ENCODE measurements at regions not wholly inside any gene's neighbourhood (a gene's known extent, or its start where the extent isn't known, plus 50 kb on each side); places are given as distances from the start of the nearest gene placed in this dataset.
"Not testable (repeated sequence)": the region's sequence is repeated elsewhere in the genome, so short reads cannot be mapped to it uniquely, and the experiment has no call there.

GRCh38 chr3:87801409-87801808 is 257.4 kb downstream of the CGGBP1 start:
- 0 to 76% (median 52%) methylated on average over 1 to 5 of the region's 5 CpGs; no CpG with 5 or more reads in 1 of the 10 experiments for WGBS, 10 experiments
- in situ Hi-C loops (cut with MboI; ENCODE audit: low pct_unique_long_range_greater_than_20kb in 2 of 9, low sequenced_read_pairs in 9 of 9, unreplicated experiment in 9 of 9) = no loop called here
- Histone ChIP-seq H3K4me3 (no peak overlapping the region), H3K4me1 (replicated peaks in 1 of 2) (no peaks in the 10 kb centered on the region), H3K27ac (no peak overlapping the region)
- ATAC-seq (replicated peaks in 6 of 8) = no peak

GRCh38 chr3:87800516-87800915 is 258.3 kb downstream of the CGGBP1 start:
- H3K4me1 ChIP-seq (replicated peaks in 1 of 2) = no peaks in the 10 kb centered on the region
- no peak overlapping the region for H3K27ac ChIP-seq
- H3K4me3 ChIP-seq = no peak overlapping the region
- in situ Hi-C loops (cut with MboI; ENCODE audit: low pct_unique_long_range_greater_than_20kb in 2 of 9, low sequenced_read_pairs in 9 of 9, unreplicated experiment in 9 of 9) = no loop called here
- no peak for ATAC-seq (replicated peaks in 6 of 8)

- H3K4me3 ChIP-seq = no peak overlapping the region
- in situ Hi-C loops (cut with MboI; ENCODE audit: low pct_unique_long_range_greater_than_20kb in 2 of 9, low sequenced_read_pairs in 9 of 9, unreplicated experiment in 9 of 9) = no loop called here
- 13 to 91% (median 60%) methylated on average over 2 to 4 of the region's 4 CpGs for WGBS, 10 experiments
- H3K27ac ChIP-seq = no peak overlapping the region
- ATAC-seq (replicated peaks in 6 of 8) = no peak
- H3K4me1 ChIP-seq (replicated peaks in 1 of 2) = no peaks in the 10 kb centered on the region
These were observed 260.2 kb downstream of the CGGBP1 start for GRCh38 chr3:87798567-87798947.

- H3K27ac ChIP-seq = no peak overlapping the region
- in situ Hi-C loops (cut with MboI; ENCODE audit: low pct_unique_long_range_greater_than_20kb in 2 of 9, low sequenced_read_pairs in 9 of 9, unreplicated experiment in 9 of 9) = no loop called here
- no peak for ATAC-seq (replicated peaks in 6 of 8)
- H3K4me1 ChIP-seq (replicated peaks in 1 of 2) = no peaks in the 10 kb centered on the region
- 0 to 96% (median 76%) methylated on average over 1 to 5 of the region's 5 CpGs for WGBS, 10 experiments
- H3K4me3 ChIP-seq = no peak overlapping the region
These were observed 260.8 kb downstream of the CGGBP1 start for GRCh38 chr3:87797872-87798566.

GRCh38 chr3:87796843-87797185 is 262.0 kb downstream of the CGGBP1 start:
- in situ Hi-C loops (cut with MboI; ENCODE audit: low pct_unique_long_range_greater_than_20kb in 2 of 9, low sequenced_read_pairs in 9 of 9, unreplicated experiment in 9 of 9) = no loop called here
- Histone ChIP-seq H3K4me3 (no peak overlapping the region), H3K4me1 (replicated peaks in 1 of 2) (no peaks in the 10 kb centered on the region), H3K27ac (no peak overlapping the region)
- ATAC-seq (replicated peaks in 6 of 8) = no peak
- WGBS, 10 experiments = 50 to 97% (median 88%) methylated on average over 2 to 3 of the region's 3 CpGs

- Histone ChIP-seq H3K27ac (no peak overlapping the region), H3K4me3 (no peak overlapping the region)
These were observed 262.5 kb downstream of the CGGBP1 start for GRCh38 chr3:87796137-87796842.

GRCh38 chr3:87795701-87796100 is 263.1 kb downstream of the CGGBP1 start:
- Histone ChIP-seq H3K4me1 (replicated peaks in 1 of 2) (no peaks in the 10 kb centered on the region), H3K27ac (no peak overlapping the region), H3K4me3 (no peak overlapping the region)
- 0 to 100% (median 36%) methylated on average over 1 of the region's 1 CpG; no CpG with 5 or more reads in 4 of the 10 experiments for WGBS, 10 experiments
- in situ Hi-C loops (cut with MboI; ENCODE audit: low pct_unique_long_range_greater_than_20kb in 2 of 9, low sequenced_read_pairs in 9 of 9, unreplicated experiment in 9 of 9) = no loop called here
- ATAC-seq (replicated peaks in 6 of 8) = no peak

More at GRCh38 chr3:87796137-87796842, 262.5 kb downstream of the CGGBP1 start:
- 20 to 80% (median 59%) methylated on average over 1 to 2 of the region's 2 CpGs; no CpG with 5 or more reads in 1 of the 10 experiments for WGBS, 10 experiments
- no peak for ATAC-seq (replicated peaks in 6 of 8)
- no peaks in the 10 kb centered on the region for H3K4me1 ChIP-seq (replicated peaks in 1 of 2)
- in situ Hi-C loops (cut with MboI; ENCODE audit: low pct_unique_long_range_greater_than_20kb in 2 of 9, low sequenced_read_pairs in 9 of 9, unreplicated experiment in 9 of 9) = no loop called here

- Histone ChIP-seq H3K4me1 (replicated peaks in 1 of 2) (no peaks in the 10 kb centered on the region), H3K4me3 (peak overlapping the region; percentile 30 to 48 (median 41)), H3K27ac (no peak overlapping the region)
- ATAC-seq (replicated peaks in 6 of 8) = peak in 2 of 8 experiments; percentile 12 to 19
- in situ Hi-C loops (cut with MboI; ENCODE audit: low pct_unique_long_range_greater_than_20kb in 2 of 9, low sequenced_read_pairs in 9 of 9, unreplicated experiment in 9 of 9) = no loop called here
- 0 to 100% (median 26%) methylated on average over 2 to 16 of the region's 17 CpGs for WGBS, 10 experiments
These were observed 265.4 kb downstream of the CGGBP1 start for GRCh38 chr3:87793337-87793877.

GRCh38 chr3:87792534-87793336 is 266.1 kb downstream of the CGGBP1 start, which contains the start of gene HTR1F:
Gene HTR1F (plus strand): TSS chr3:87792706.
- in situ Hi-C loops (cut with MboI; ENCODE audit: low pct_unique_long_range_greater_than_20kb in 2 of 9, low sequenced_read_pairs in 9 of 9, unreplicated experiment in 9 of 9) = no loop called here
- peak; percentile 21 to 96 (median 90) for ATAC-seq (replicated peaks in 6 of 8)

GRCh38 chr3:87792198-87792533 is 266.6 kb downstream of the CGGBP1 start:
- Histone ChIP-seq H3K4me1 (replicated peaks in 1 of 2) (no peaks in the 10 kb centered on the region), H3K27ac (no peak overlapping the region), H3K4me3 (peak overlapping the region; percentile 30 to 48 (median 41))
- in situ Hi-C loops (cut with MboI; ENCODE audit: low pct_unique_long_range_greater_than_20kb in 2 of 9, low sequenced_read_pairs in 9 of 9, unreplicated experiment in 9 of 9) = no loop called here
- WGBS, 10 experiments = 8 to 45% (median 23%) methylated on average over 1 to 10 of the region's 10 CpGs; no CpG with 5 or more reads in 1 of the 10 experiments
- peak in 1 of 8 experiments; percentile 23 for ATAC-seq (replicated peaks in 6 of 8)

More at GRCh38 chr3:87792534-87793336, 266.1 kb downstream of the CGGBP1 start, which contains the start of gene HTR1F:
- Histone ChIP-seq H3K4me1 (replicated peaks in 1 of 2) (no peaks in the 10 kb centered on the region), H3K4me3 (peak within 1 kb of the TSS; percentile 30 to 48 (median 41)), H3K27ac (no peak within 1 kb of the TSS)
- WGBS, 10 experiments = 0 to 20% (median 3%) methylated on average over 1 to 14 of the region's 62 CpGs; no CpG with 5 or more reads in 3 of the 10 experiments

GRCh38 chr3:87791248-87792027 is 267.4 kb downstream of the CGGBP1 start:
- no peak for ATAC-seq (replicated peaks in 6 of 8)
- no peak overlapping the region for H3K4me3 ChIP-seq
- H3K27ac ChIP-seq = no peak overlapping the region
- in situ Hi-C loops (cut with MboI; ENCODE audit: low pct_unique_long_range_greater_than_20kb in 2 of 9, low sequenced_read_pairs in 9 of 9, unreplicated experiment in 9 of 9) = no loop called here
- WGBS, 10 experiments = 28 to 100% (median 90%) methylated on average over 4 to 9 of the region's 9 CpGs
- H3K4me1 ChIP-seq (replicated peaks in 1 of 2) = no peaks in the 10 kb centered on the region

GRCh38 chr3:87789049-87789448 is 269.8 kb downstream of the CGGBP1 start:
- in situ Hi-C loops (cut with MboI; ENCODE audit: low pct_unique_long_range_greater_than_20kb in 2 of 9, low sequenced_read_pairs in 9 of 9, unreplicated experiment in 9 of 9); H3K4me1 ChIP-seq (replicated peaks in 1 of 2); H3K4me3 ChIP-seq; H3K27ac ChIP-seq; ATAC-seq (replicated peaks in 6 of 8): not testable (repeated sequence)
- WGBS, 10 experiments = 0 to 88% (median 60%) methylated on average over 2 to 3 of the region's 3 CpGs; no CpG with 5 or more reads in 2 of the 10 experiments
